K562 (cell line): ENCODE measurements at regions not wholly inside any gene's neighbourhood (a gene's known extent, or its start where the extent isn't known, plus 50 kb on each side); places are given as distances from the start of the nearest gene placed in this dataset.

Source experiments
- CEBPB ChIP-seq: fragments of 450-650 bp; IDR thresholded peaks from 2 replicates; pipeline ENCODE4 v1.6.1; 2016; ENCODE audit warnings: missing genetic modification characterization, missing compliant biosample characterization
- CHD2 ChIP-seq: IDR thresholded peaks from 2 replicates; pipeline ENCODE4 v1.6.1; 2011; ENCODE audit warnings: low read depth, low read length
- DDX20 ChIP-seq: fragments of 450-650 bp; IDR thresholded peaks from 2 replicates; pipeline ENCODE4 v1.6.1; 2016; ENCODE audit warnings: missing genetic modification characterization, low read depth, mild to moderate bottlenecking, missing compliant biosample characterization, moderate library complexity
- FOXJ3 ChIP-seq: sonication (generic); formaldehyde crosslinking; IDR thresholded peaks from 2 replicates; pipeline ENCODE4 v1.4.0; 2020; ENCODE audit warnings: mild to moderate bottlenecking, missing genetic modification reagents
- HNRNPLL ChIP-seq: fragments of 200-400 bp; formaldehyde crosslinking; IDR thresholded peaks from 2 replicates; pipeline ENCODE4 v1.6.1; 2017; ENCODE audit warnings: low read length, low read depth, mild to moderate bottlenecking; ENCODE audit not compliant: poor library complexity, severe bottlenecking
- IRF2 ChIP-seq: sonication (generic); formaldehyde crosslinking; IDR thresholded peaks from 2 replicates; pipeline ENCODE4 v1.8.1; 2022; ENCODE audit warnings: mild to moderate bottlenecking, missing genetic modification reagents
- NFYB ChIP-seq: IDR thresholded peaks from 2 replicates; pipeline ENCODE4 v1.6.1; 2011; ENCODE audit warnings: mild to moderate bottlenecking, moderate library complexity; ENCODE audit not compliant: insufficient read length; ENCODE audit errors: extremely low read depth
- POLR2AphosphoS2 ChIP-seq: IDR thresholded peaks from 2 replicates; pipeline ENCODE4 v1.6.1; 2012; ENCODE audit warnings: low read length, improper control_type of control experiment
- RBM22 ChIP-seq: fragments of 200-400 bp; formaldehyde crosslinking; IDR thresholded peaks from 2 replicates; pipeline ENCODE4 v1.6.1; 2018; ENCODE audit warnings: low read length, low read depth; ENCODE audit not compliant: poor library complexity, severe bottlenecking
- RHOXF2B ChIP-seq: fragments of 250-450 bp; sonication (Bioruptor Pico); conservative IDR thresholded peaks from 2 replicates; pipeline ENCODE4 v1.5.1; 2021
- SETDB1 ChIP-seq: IDR thresholded peaks from one replicate; pipeline ENCODE4 v1.6.1; 2012; ENCODE audit warnings: low read length, control low read depth, inconsistent platforms
- TF ChIP-seq, protein P1 (sequence below): IDR thresholded peaks from 3 replicates; pipeline ENCODE4 v1.6.1; 2011; ENCODE audit warnings: borderline replicate concordance, mild to moderate bottlenecking; ENCODE audit not compliant: insufficient read length, insufficient read depth

DNA sequence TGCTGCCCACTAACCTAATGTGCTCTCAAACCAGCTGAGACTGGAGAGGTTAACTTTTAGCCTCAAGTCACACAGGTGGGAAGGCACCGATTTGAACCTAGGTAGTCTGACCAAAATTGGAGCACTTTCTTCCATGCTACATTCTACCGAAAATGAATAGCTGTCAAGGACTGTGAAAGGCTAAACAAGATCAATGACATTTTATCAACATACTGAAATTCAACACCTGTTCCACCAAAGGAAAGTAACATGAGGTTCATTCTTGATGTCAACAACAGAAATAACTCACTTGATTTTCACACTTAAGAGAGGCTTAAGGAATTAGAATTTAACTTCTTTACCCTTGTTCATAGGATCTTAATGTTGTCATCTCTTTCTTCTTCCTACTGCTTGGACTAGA, 284.4 kb upstream of the MON1B start:
- no peak for TF ChIP-seq CHD2
- TF ChIP-seq CEBPB, result no peak
- TF ChIP-seq FOXJ3 (CRISPR knock-in tag), result no peak
- no peak for TF ChIP-seq NFYB
- no peak for TF ChIP-seq RHOXF2B
- TF ChIP-seq IRF2 (CRISPR knock-in tag), result no peak
- no peak for TF ChIP-seq RBM22
- TF ChIP-seq HNRNPLL, result no peak
- TF ChIP-seq, protein P1, sequence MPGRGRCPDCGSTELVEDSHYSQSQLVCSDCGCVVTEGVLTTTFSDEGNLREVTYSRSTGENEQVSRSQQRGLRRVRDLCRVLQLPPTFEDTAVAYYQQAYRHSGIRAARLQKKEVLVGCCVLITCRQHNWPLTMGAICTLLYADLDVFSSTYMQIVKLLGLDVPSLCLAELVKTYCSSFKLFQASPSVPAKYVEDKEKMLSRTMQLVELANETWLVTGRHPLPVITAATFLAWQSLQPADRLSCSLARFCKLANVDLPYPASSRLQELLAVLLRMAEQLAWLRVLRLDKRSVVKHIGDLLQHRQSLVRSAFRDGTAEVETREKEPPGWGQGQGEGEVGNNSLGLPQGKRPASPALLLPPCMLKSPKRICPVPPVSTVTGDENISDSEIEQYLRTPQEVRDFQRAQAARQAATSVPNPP, result no peak
- TF ChIP-seq POLR2AphosphoS2, result no peak
- no peak for TF ChIP-seq SETDB1
- TF ChIP-seq DDX20 (tag), result no peak
